Prostate gland (tissue), 2 donors: ENCODE measurements at regions not wholly inside any gene's neighbourhood (a gene's known extent, or its start where the extent isn't known, plus 50 kb on each side); places are given as distances from the start of the nearest gene placed in this dataset.

Source experiments
- DNase-seq: peaks from one replicate; pipeline ENCODE4 v3.0.0-alpha.2; 2019; ENCODE audit warnings: low spot score
- H3K27ac ChIP-seq, 2 donors: fragments of 200-600 bp; sonication (generic); 2 replicates each; pipeline ENCODE4 v1.5.1; 2017 to 2019
- H3K27me3 ChIP-seq: fragments of 200-600 bp; sonication (generic); replicated peaks from 2 replicates; pipeline ENCODE4 v1.5.1; 2019; ENCODE audit not compliant: insufficient read depth
- H3K36me3 ChIP-seq, 2 donors: fragments of 200-600 bp; sonication (generic); 1 replicate in 1 of 2; 2 replicates in 1 of 2; pipeline versions ENCODE4 v1.5.1 to v1.8.1; 2017 to 2019
- H3K4me1 ChIP-seq: fragments of 200-600 bp; sonication (generic); replicated peaks from 2 replicates; pipeline ENCODE4 v1.5.1; 2019
- H3K4me3 ChIP-seq, 2 donors: fragments of 200-600 bp; sonication (generic); 2 replicates each; pipeline ENCODE4 v1.5.1; 2017 to 2019
- H3K9me3 ChIP-seq: fragments of 200-600 bp; sonication (generic); 2 replicates; pipeline ENCODE4 v1.5.1; 2017
- CTCF ChIP-seq, 4 experiments: fragments of 200-600 bp in 2 of 4; fragments of 450-650 bp in 2 of 4; sonication (generic) in 2 of 4; IDR thresholded peaks; 1 replicate in 3 of 4; 2 replicates in 1 of 4; pipeline ENCODE4 v1.5.1; 2016 to 2019; ENCODE audit warnings: antibody characterized with exemption in 4 of 4, mild to moderate bottlenecking in 2 of 4, moderate library complexity in 2 of 4
- POLR2A ChIP-seq: fragments of 450-650 bp; IDR thresholded peaks from one replicate; pipeline ENCODE4 v1.6.1; 2016; ENCODE audit warnings: antibody characterized with exemption, mild to moderate bottlenecking
- POLR2AphosphoS5 ChIP-seq: sonication (generic); formaldehyde crosslinking; IDR thresholded peaks from one replicate; pipeline ENCODE4 v1.6.1; 2017; ENCODE audit warnings: antibody characterized with exemption
- WGBS: methylation state at CpG from one replicate; pipeline ENCODE4 v1.1.5; 2018; 5-methylcytosine and 5-hydroxymethylcytosine counted together
- intact Hi-C: fragments of 100-400 bp; cut with DNase I; formaldehyde crosslinking; loops from one replicate; pipeline ENCODE4 v1.14.2; 2022

GRCh38 chr5:92566113-92566786 is 1014.8 kb downstream of the NR2F1-AS1 start:
- no peaks in the 10 kb centered on the region for H3K9me3 ChIP-seq
- H3K4me3 ChIP-seq, result no peak overlapping the region
- no peaks in the 10 kb centered on the region for H3K27me3 ChIP-seq
- no peak overlapping the region for H3K27ac ChIP-seq
- no peaks in the 10 kb centered on the region for H3K4me1 ChIP-seq
- 70% methylated on average over 3 of the region's 3 CpGs for WGBS
- DNase-seq, result no peak
- H3K36me3 ChIP-seq, result no peaks in the 10 kb centered on the region
- intact Hi-C loops, result no loop called here
- no peak for TF ChIP-seq CTCF (IDR thresholded peaks at IDR 0.05)
- no peak for TF ChIP-seq POLR2A
- no peak for TF ChIP-seq POLR2AphosphoS5

GRCh38 chr5:92565673-92566072 is 1015.3 kb downstream of the NR2F1-AS1 start:
- Histone ChIP-seq H3K27ac (no peak overlapping the region), H3K27me3 (no peaks in the 10 kb centered on the region), H3K36me3 (no peaks in the 10 kb centered on the region), H3K9me3 (no peaks in the 10 kb centered on the region), H3K4me1 (no peaks in the 10 kb centered on the region), H3K4me3 (no peak overlapping the region)
- TF ChIP-seq POLR2A (no peak), CTCF (IDR thresholded peaks at IDR 0.05) (no peak), POLR2AphosphoS5 (no peak)
- WGBS, result 72% methylated on average over 3 of the region's 3 CpGs
- DNase-seq, result no peak
- intact Hi-C loops, result no loop called here

- TF ChIP-seq CTCF (IDR thresholded peaks at IDR 0.05) (no peak), POLR2A (no peak), POLR2AphosphoS5 (no peak)
- Histone ChIP-seq H3K36me3 (no peaks in the 10 kb centered on the region), H3K9me3 (no peaks in the 10 kb centered on the region), H3K27me3 (no peaks in the 10 kb centered on the region), H3K4me3 (no peak overlapping the region), H3K4me1 (no peaks in the 10 kb centered on the region), H3K27ac (no peak overlapping the region)
- intact Hi-C loops, result no loop called here
- no peak for DNase-seq
Observed at GRCh38 chr5:92562065-92562464, 1019.0 kb downstream of the NR2F1-AS1 start.

- WGBS, result 67% methylated on average over 1 of the region's 1 CpG
- Histone ChIP-seq H3K4me3 (no peak overlapping the region), H3K27ac (no peak overlapping the region), H3K9me3 (no peaks in the 10 kb centered on the region), H3K27me3 (no peaks in the 10 kb centered on the region), H3K4me1 (no peaks in the 10 kb centered on the region), H3K36me3 (no peaks in the 10 kb centered on the region)
- intact Hi-C loops, result no loop called here
- no peak for TF ChIP-seq POLR2AphosphoS5
- no peak for TF ChIP-seq POLR2A
- TF ChIP-seq CTCF (IDR thresholded peaks at IDR 0.05), result no peak
- DNase-seq, result no peak
Observed at GRCh38 chr5:92561411-92561959, 1019.5 kb downstream of the NR2F1-AS1 start.

- TF ChIP-seq POLR2A (no peak), POLR2AphosphoS5 (no peak), CTCF (IDR thresholded peaks at IDR 0.05) (no peak)
- DNase-seq, result no peak
- Histone ChIP-seq H3K27me3 (no peaks in the 10 kb centered on the region), H3K4me1 (no peaks in the 10 kb centered on the region), H3K27ac (no peak overlapping the region), H3K36me3 (no peaks in the 10 kb centered on the region), H3K9me3 (no peaks in the 10 kb centered on the region), H3K4me3 (no peak overlapping the region)
- intact Hi-C loops, result no loop called here
- 65% methylated on average over 4 of the region's 4 CpGs for WGBS
Observed at GRCh38 chr5:92560698-92561401, 1020.2 kb downstream of the NR2F1-AS1 start.
